Left kidney (tissue), 1 donor: ENCODE measurements at regions not wholly inside any gene's neighbourhood (a gene's known extent, or its start where the extent isn't known, plus 50 kb on each side); places are given as distances from the start of the nearest gene placed in this dataset.
"Not testable (repeated sequence)": the region's sequence is repeated elsewhere in the genome, so short reads cannot be mapped to it uniquely, and the experiment has no call there.

Experiments used
- DNase-seq: peaks from one replicate; pipeline ENCODE4 v3.0.0-alpha.2; 2013

DNA sequence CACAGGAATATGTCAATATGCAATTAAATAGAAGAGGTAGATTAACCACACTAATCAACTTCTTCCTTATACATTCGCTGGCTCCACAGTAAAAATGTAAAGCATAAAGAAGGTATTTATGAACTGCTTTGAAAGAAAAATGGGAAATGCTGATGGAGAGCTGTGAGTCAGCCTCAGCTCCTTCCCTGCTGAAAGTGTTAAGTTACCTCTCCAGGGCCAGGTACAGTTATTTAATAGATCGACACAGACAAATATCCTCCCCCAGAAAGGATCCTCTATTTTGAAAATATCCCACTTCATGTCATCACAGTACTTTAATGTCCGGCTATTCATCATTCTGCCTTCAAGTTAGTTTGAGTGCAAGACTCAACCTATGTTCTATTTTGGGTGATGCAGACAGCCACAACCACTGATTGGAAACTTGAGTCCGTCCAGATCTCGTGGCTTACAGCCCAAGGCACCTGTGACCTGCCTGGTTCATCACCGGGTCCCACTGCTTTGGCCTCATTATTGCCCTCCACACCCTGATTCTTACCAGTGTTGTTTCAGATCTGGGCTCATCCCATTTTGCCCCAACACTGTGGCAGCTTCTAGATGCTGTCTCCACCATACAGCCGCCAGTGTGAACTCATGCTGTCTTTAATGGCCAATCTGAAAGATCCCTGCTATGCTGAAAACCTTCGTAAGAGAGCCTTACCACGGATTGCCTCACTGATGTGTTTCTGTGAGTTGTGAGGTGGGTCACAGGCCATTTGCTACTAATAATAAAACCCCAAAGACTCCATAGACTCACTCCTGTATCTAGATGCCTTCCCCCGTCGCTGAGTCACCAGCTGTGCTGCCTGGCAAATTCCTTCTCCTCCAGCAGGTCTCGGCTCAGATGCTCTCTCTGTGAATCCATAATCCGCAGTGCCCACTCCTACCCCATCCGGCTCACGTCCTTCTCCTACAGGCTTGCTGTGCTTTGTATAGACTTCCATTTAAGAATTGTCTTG, 56.2 kb upstream of the DDAH1 start:
- not testable (repeated sequence) for DNase-seq

DNA sequence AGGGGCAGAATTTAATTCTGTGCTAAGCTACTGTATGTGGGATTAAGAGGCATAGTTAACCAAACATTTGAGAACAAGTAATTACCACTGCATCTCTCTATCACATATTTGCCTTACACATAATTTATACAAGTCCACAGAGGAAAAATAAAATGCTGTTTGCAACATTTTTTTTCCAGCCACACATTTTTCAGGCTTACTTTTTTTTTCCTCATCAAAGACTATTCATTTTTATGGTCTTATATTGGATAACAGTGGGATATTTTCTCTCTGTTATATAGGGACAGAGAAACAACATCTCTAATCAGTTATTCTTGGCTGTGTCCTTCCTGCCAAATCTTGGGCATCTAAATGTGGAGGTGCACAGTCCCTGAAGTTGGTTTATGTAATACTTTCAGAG, 57.5 kb upstream of the DDAH1 start:
- DNase-seq, result not testable (repeated sequence)

DNA sequence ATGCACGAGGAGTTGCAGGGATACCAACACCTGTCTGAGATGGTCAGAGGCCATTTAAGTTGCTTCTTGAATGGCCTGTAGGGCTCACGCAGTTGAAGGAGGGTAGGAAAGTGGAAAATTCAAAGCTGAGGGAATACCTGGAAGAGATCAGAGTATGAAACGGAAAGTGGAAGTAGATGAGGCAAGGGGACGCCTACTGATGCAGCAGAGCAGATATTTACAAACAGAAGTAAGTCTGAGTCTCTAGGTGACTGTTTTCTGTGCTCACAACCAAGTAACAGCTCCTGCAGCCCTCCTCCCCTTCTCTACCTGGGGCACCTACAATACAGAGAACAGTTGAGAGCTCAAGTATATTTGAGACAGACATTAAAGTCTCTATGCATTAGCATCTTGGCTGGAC, 57.5 kb upstream of the CCN1 start:
- not testable (repeated sequence) for DNase-seq

DNA sequence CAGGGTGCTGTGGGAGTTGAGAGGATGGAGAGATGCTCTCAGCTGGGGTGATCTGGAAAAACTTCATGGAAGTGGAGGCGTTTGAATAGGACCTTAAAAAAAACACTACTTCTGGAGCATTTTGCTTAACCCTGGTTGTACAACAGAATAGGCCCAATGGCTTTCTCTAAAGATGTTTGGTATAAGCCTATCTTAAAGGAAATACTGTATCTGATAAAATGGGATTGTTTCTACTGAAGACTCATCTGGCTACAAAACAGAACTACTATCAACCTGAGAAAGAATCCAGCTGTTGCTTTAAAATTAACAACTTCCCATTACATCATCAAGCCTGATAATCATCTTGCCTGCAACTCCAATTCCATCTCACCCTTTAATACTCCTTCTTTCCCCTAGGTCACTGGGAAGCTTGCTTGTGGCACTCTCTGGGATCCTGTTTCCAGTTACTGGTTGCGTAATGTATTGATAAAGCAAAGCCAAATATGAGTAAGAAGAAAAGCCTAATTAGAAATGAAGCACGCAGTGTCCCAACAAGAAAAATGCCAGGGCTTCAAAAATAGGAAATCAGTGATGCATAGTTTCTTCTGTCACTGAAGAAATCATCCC, 56.2 kb upstream of the CCN1 start:
- DNase-seq, result not testable (repeated sequence)

DNA sequence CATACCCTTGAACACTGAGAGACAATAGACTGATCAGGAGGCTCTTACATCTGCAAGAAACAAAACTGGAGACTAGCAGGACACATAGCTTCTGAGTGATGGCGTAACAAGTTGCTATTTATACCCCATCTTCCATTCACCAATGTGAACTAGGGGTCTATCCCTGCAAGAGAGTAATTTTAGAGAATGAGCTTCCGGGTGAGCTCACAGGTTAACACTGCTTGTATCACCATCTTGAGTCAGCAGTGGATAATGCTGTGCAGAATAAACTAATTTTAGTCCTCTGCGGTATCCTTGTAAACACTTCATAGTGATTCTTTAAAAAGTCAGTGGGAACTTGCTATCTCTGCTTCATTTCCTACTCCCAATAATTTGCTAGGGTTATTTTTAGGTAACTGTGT, 55.0 kb upstream of the CCN1 start:
- DNase-seq, result not testable (repeated sequence)

DNA sequence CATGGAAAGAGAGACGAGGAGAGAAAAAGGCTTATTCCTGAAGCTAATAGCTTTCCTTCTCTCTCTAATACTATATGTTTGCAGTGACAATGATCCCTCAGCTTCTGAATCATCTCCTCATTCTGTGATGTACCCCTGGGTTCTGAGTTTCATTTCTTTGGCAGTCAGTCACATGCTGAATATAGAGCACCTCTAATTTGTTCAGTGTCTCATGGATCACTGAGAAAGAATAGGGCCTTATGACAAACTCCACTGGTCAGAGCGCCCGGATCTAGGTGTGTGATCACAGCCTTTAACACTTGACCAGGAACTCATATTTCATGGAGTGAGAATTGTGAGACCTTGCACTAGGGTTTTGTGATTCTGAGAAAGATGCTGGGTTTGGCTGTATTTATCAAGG, 54.3 kb upstream of the CCN1 start:
- DNase-seq, result not testable (repeated sequence)

DNA sequence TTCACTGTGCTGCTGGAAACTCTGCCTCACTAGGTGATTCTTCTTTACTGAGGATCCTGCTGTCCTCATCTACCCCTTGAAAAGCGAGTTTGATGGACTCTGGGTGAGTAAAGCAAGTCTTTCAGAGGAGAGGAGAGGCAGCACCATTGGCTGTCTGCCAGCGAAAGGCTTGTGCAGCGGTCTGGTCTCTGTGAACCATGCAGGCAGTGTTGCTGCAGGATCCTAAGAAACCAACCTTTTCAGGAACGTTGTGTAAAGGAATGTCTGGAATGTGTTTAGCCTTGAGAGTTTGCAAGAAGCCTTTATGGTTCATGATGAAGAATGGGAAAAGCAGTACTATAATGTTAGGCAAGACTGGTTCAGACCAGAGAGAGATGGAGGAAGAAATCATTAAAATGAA, 53.4 kb upstream of the CCN1 start:
- DNase-seq, result peak; percentile 78
